GM12891 (cell line): ENCODE measurements at regions not wholly inside any gene's neighbourhood (a gene's known extent, or its start where the extent isn't known, plus 50 kb on each side); places are given as distances from the start of the nearest gene placed in this dataset.
"Not testable (repeated sequence)": the region's sequence is repeated elsewhere in the genome, so short reads cannot be mapped to it uniquely, and the experiment has no call there.

Experiments used
- DNase-seq: peaks from one replicate; pipeline ENCODE4 v3.0.0; 2011; ENCODE audit warnings: low spot score; ENCODE audit not compliant: insufficient read length
- FAIRE-seq: peaks from 2 replicates; lab custom pipeline; 2011; peaks lifted over from hg19 to GRCh38; lab: Jason Lieb, UNC
- PAX5 ChIP-seq: IDR thresholded peaks from 2 replicates; pipeline ENCODE4 v1.6.1; 2011; ENCODE audit warnings: low read length, moderate library complexity, mild to moderate bottlenecking; ENCODE audit not compliant: insufficient read depth, severe bottlenecking
- POLR2A ChIP-seq: IDR thresholded peaks from 2 replicates; pipeline ENCODE4 v1.6.1; 2011; ENCODE audit warnings: low read depth, low read length, control low read depth
- POLR2AphosphoS5 ChIP-seq: IDR thresholded peaks from 2 replicates; pipeline ENCODE4 v1.6.1; 2011; ENCODE audit warnings: low read depth, low read length, control low read depth
- POU2F2 ChIP-seq: IDR thresholded peaks from 2 replicates; pipeline ENCODE4 v1.6.1; 2011; ENCODE audit warnings: low read depth, mild to moderate bottlenecking, control low read depth, low read length, moderate library complexity
- SPI1 ChIP-seq: IDR thresholded peaks from 2 replicates; pipeline ENCODE4 v1.6.1; 2011; ENCODE audit warnings: low read depth, low read length, control low read depth
- TAF1 ChIP-seq: IDR thresholded peaks from 2 replicates; pipeline ENCODE4 v1.6.1; 2011; ENCODE audit warnings: low read depth, low read length, control low read depth

GRCh38 chr1:83125456-83125855 is 873.5 kb downstream of the TTLL7 start:
- DNase-seq (no peak), FAIRE-seq (no peak)
- TF ChIP-seq POLR2A, result no peak
- no peak for TF ChIP-seq POLR2AphosphoS5
- TF ChIP-seq PAX5, result no peak
- no peak for TF ChIP-seq SPI1
- no peak for TF ChIP-seq TAF1
- no peak for TF ChIP-seq POU2F2

DNA sequence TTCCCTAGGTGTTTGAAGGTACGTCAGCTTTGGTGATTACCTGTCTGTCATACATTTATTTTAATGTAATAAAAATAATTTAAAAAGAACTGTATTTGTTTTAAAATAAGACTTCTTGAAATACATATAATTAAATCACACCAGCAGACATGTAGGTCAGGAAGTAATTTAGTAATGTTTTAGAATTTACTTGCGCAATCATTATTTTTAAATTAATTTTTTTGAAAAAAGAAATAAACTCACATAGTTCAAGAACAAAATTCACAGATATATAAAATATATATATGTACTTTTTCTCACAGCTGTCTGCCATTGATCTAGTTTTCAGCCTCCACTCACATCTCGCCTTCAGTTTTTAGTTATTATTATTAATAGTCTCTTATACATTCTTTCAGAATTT is 875.9 kb downstream of the TTLL7 start:
- no peak for TF ChIP-seq SPI1
- TF ChIP-seq POLR2A, result no peak
- no peak for TF ChIP-seq TAF1
- no peak for TF ChIP-seq PAX5
- no peak for TF ChIP-seq POU2F2
- TF ChIP-seq POLR2AphosphoS5, result no peak
- no peak for FAIRE-seq

GRCh38 chr1:83118472-83118871 is 880.5 kb downstream of the TTLL7 start:
- no peak for TF ChIP-seq POU2F2
- TF ChIP-seq SPI1, result no peak
- TF ChIP-seq TAF1, result no peak
- no peak for TF ChIP-seq PAX5
- TF ChIP-seq POLR2AphosphoS5, result no peak
- FAIRE-seq, result no peak
- DNase-seq, result no peak

More for the DNA sequence above, 875.9 kb downstream of the TTLL7 start:
- DNase-seq, result no peak

GRCh38 chr1:83117030-83117429 is 881.9 kb downstream of the TTLL7 start:
- FAIRE-seq, DNase-seq: not testable (repeated sequence)

- TF ChIP-seq TAF1, result no peak
- no peak for TF ChIP-seq POLR2A
- no peak for TF ChIP-seq POLR2AphosphoS5
- TF ChIP-seq POU2F2, result no peak
- TF ChIP-seq PAX5, result no peak
- TF ChIP-seq SPI1, result no peak
- no peak for FAIRE-seq
- no peak for DNase-seq
Measured at GRCh38 chr1:83115785-83116184, 883.1 kb downstream of the TTLL7 start.

GRCh38 chr1:83114136-83114834 is 884.6 kb downstream of the TTLL7 start:
- no peak for FAIRE-seq
- DNase-seq, result no peak
- TF ChIP-seq POU2F2 (no peak), SPI1 (no peak)

- DNase-seq (no peak), FAIRE-seq (no peak)
- no peak for TF ChIP-seq SPI1
- no peak for TF ChIP-seq POU2F2
- no peak for TF ChIP-seq POLR2AphosphoS5
- no peak for TF ChIP-seq PAX5
- no peak for TF ChIP-seq POLR2A
- TF ChIP-seq TAF1, result no peak
Measured at GRCh38 chr1:83113652-83114051, 885.3 kb downstream of the TTLL7 start.

GRCh38 chr1:83112248-83112885 is 886.6 kb downstream of the TTLL7 start:
- FAIRE-seq, result no peak
- TF ChIP-seq POLR2AphosphoS5, result no peak
- no peak for TF ChIP-seq PAX5
- TF ChIP-seq POU2F2, result no peak
- TF ChIP-seq POLR2A, result no peak
- no peak for TF ChIP-seq SPI1
- no peak for TF ChIP-seq TAF1

GRCh38 chr1:83110156-83110555 is 888.8 kb downstream of the TTLL7 start:
- FAIRE-seq, result no peak
- no peak for DNase-seq
- TF ChIP-seq TAF1 (no peak), PAX5 (no peak), POLR2AphosphoS5 (no peak), POU2F2 (no peak), SPI1 (no peak), POLR2A (no peak)

More at GRCh38 chr1:83112248-83112885, 886.6 kb downstream of the TTLL7 start:
- no peak for DNase-seq

GRCh38 chr1:83109692-83110091 is 889.2 kb downstream of the TTLL7 start:
- FAIRE-seq (no peak), DNase-seq (no peak)
- TF ChIP-seq PAX5, result no peak
- TF ChIP-seq TAF1, result no peak
- no peak for TF ChIP-seq POLR2A
- no peak for TF ChIP-seq POLR2AphosphoS5
- TF ChIP-seq SPI1, result no peak
- no peak for TF ChIP-seq POU2F2

DNA sequence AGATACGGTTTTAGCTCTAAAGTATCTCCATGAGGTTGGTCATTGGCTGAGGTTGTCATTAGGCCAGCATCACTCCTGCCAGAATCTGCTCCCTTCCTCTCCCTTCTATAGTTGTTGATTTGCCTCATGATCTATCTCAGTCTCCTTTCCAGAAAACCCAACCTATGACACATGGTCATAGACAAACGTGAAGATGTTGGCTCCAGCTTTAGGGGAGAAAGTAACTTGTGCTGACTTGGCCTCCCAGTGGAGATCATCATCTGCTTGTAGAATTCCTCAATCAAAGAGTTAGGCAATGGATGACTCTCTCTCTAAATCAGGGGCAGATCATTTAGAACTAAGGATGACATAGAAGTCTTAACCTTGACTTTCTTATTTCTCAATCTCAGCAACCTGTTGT is 894.4 kb downstream of the TTLL7 start:
- FAIRE-seq (no peak), DNase-seq (no peak)
- TF ChIP-seq SPI1, result no peak
- no peak for TF ChIP-seq POLR2AphosphoS5
- TF ChIP-seq POU2F2, result no peak
- no peak for TF ChIP-seq PAX5
- TF ChIP-seq TAF1, result no peak
- TF ChIP-seq POLR2A, result no peak
